Fibroblast of skin of scalp (primary cell): ENCODE measurements at regions not wholly inside any gene's neighbourhood (a gene's known extent, or its start where the extent isn't known, plus 50 kb on each side); places are given as distances from the start of the nearest gene placed in this dataset.
A peak's percentile ranks its signal among the peaks of the same experiment; 100 is the strongest.
"Not testable (repeated sequence)": the region's sequence is repeated elsewhere in the genome, so short reads cannot be mapped to it uniquely, and the experiment has no call there.

Experiments used
- DNase-seq: peaks from one replicate; pipeline ENCODE4 v3.0.0-alpha.2; 2013

- DNase-seq, result no peak
These were observed 1028.9 kb upstream of the INTU start for GRCh38 chr4:126603825-126604224.

DNA sequence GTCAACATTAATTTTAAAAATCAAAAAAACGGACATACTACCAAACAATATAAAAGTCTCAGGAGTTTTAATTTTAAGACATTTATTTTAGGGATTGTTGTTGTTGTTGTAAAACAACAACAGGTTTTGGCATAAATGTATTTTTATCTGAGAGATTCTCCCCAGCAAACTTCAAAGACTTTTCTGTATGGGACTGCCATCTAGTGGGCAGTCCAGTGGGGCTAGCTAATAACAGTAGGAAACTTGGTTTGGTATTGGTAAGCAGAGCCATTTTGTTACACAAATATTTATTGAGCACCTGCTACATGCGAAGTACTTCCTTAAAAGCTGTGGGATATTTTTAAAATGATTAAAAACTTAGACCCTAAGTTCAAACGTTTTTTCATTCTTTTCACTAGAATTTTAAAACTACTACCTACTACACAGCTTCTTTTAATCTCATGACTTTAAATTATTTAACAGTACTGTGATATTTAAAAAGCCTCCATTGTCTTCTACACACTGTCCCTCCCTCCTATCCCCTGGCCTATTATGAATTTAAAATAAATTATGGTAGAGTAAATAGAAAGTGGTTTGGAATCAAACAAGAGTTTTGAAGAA lies 1028.4 kb upstream of the INTU start:
- peak; percentile 55 for DNase-seq

DNA sequence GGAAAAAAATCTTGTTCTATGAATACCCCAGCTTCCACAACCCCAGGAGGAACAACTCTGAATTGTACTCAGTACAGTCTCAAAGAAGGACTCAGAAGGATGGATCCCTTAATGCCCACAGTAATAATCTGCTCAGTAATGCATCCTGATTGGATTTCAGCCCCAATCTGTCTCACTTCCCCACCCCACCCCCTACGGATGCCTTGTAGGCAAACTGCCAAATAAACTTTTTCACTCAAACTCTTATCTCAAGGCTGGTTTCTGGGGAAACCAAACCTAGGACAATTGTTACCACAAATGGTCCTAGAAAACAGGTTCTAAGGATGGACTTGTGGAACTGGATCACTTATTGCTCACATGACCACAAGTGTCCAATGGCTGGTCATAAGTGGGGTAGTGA lies 1021.8 kb upstream of the INTU start:
- DNase-seq, result no peak

- peak; percentile 29 for DNase-seq
These were observed 1020.9 kb upstream of the INTU start for GRCh38 chr4:126611900-126612299.

DNA sequence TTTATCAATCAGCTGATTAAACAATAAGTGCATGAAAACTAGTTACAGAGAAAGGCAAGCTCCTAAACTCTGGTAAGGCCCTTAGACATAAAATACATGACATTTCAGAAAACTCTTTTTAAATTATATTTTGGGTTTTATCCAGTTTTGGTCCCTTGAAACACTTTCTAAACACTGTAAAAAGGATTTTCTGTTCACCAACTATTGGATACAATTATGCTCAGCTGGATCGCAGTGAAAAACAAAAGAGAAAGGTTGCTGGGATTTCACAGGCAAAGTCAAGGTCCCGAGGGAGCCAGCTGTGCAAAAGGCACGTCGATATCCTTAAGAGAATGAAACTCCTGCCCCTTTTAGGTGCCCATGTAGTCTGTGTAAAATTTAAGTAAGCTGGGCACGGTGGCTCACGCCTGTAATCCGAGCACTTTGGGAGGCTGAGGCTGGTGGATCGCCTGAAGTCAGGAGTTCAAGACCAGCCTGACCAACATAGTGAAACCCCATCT lies 1018.4 kb upstream of the INTU start:
- DNase-seq, result no peak

DNA sequence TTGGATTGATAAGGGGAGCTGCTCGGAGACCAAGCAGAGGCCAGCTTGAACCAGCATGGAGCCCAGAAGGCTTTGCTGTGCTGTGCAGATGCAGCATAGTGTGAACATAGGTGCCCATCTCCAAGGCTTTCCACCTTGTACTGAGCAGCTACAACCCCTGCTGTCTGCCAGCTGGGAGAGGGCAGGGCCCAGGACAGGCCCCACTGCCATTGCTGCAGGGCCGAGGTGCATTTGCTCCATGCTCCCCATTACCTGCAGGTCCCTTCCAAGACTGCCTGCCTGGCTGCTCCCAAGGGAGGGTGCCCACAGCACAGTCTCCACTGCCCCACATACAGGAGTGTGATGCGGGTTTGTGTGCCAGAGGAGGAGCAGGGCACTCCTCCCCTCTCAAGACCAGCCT lies 1016.0 kb upstream of the INTU start:
- DNase-seq, result no peak

- DNase-seq, result peak; percentile 55
These were observed 1005.5 kb upstream of the INTU start for GRCh38 chr4:126627255-126627654.

GRCh38 chr4:126628933-126629332 lies 1003.8 kb upstream of the INTU start:
- no peak for DNase-seq

DNA sequence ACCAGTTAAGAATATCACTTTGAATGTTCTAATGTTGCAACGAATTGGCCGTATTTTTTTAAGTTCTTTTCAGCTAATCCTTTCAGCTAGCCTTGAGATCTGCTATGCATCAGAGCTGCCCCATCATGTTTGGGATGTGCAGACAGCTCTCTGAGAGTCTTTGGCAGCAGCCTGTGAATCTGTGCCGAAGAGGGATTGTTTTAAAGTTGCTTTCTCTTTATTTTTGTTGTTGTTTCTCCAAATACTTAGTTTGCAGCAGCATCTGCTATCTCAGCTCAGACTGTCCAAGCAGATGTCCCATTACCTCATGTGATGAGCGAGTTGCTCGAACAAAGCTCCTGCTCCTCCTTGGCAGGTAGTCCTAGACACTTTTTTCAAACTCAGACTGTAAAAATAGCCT lies 1002.5 kb upstream of the INTU start:
- no peak for DNase-seq

DNA sequence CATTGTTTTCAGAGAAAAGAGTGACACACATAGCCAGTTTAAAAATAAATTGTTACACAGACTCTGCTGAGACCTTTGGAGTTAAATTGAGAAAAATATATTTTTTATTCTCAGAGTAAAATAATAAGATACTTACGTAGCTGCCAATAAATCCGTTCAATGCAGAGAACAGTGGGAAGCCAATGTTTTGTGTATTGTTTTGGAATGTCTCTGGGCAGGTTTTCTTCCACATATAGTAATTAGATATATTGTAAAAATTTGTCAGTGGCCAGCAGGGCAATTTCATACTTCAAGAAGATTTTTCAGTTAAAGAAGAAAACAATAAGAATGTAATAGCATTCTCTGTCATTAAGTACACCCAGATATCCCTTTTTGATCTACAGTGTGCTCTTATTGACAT lies 999.5 kb upstream of the INTU start:
- DNase-seq, result no peak

DNA sequence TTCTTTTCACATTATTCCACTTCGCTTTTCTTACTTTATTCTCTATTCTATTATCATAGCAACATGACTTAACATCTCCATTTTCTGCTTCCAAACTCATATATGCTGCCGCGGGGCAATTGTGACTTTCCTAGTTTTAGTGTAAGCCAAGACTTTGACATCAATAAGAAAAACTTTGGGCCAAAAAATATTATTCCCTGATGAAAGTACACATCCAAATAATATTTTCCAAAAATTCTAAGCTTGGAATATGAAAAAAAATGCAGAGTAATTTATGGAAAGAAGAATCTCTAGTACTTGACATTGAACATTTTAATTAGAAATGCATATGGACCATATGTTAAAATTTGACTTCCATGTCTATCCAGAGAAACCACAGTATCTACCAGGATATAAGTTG lies 995.1 kb upstream of the INTU start:
- no peak for DNase-seq

DNA sequence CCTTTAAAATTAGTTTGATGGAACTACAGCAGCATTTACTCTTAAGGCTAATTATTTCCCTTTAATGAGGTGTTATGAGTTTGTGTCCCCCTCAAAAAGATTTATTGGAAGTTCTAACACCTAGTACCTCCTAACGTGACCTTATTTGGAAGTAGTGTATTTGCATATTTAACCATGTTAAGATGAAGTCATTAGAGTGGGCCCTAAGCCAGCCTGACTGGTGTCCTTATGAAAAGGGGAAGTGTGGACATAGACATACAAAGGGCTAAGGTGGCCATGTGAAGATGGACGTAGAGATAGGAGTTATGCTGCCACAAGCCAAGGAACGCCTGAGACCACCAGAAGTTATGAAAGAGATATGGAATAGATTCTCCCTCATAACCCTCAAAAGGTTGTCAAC lies 985.4 kb upstream of the INTU start:
- DNase-seq, result no peak

DNA sequence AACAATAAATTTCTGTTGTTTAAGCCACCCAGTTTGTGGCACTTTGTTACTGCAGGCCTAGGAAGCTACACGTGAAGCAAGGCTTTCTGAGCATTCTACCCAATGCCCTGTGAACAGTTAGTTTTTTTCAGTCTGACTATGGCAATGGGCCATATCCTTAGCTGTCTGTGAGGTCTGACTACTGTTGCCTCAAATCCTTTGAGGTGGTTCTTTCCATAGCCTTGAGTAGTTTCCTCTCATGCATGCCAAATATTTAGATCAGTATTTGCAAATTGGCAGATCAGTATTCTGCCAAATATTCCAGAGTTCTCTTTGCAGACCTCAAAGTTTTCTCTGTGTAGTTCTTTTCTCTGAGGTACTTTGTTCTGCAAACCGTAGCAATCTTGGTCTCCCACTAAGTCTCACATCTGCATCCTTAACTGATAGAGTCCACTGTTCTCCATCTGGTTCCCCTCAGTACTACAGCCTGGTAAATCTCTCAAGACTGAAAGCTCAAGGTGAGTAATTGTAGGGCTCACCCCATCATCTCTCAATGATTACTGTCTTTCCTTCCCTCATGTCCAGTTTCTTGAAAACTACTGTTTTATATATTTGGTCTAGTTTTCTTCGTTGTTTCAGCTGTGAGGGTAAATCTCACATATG lies 984.9 kb upstream of the INTU start:
- DNase-seq, result peak; percentile 64

- no peak for DNase-seq
These were observed 974.3 kb upstream of the INTU start for GRCh38 chr4:126658411-126658810.

DNA sequence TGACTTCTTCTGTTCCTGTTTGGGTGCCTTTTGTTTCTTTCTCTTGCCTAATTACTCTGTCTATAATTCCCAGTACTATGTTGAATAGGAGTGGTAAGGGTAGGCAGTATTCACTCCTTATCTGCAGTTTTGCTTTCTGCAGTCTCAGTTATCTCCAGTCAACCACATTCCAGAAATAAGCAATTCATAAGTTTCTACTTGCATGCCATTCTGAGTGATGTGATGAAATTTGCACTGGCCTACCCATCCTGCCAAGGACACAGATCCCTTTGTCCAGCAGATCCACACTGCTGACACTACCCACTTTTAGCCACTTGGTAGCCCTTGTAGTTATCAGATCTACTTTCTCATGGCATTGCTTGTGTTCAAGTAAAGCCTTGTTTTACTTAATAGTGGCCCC lies 971.6 kb upstream of the INTU start:
- DNase-seq, result peak; percentile 24

- DNase-seq, result no peak
These were observed 967.9 kb upstream of the INTU start for GRCh38 chr4:126664839-126665238.

- DNase-seq, result not testable (repeated sequence)
These were observed 962.7 kb upstream of the INTU start for GRCh38 chr4:126670038-126670437.

GRCh38 chr4:126678618-126679017 lies 954.1 kb upstream of the INTU start:
- DNase-seq, result no peak

DNA sequence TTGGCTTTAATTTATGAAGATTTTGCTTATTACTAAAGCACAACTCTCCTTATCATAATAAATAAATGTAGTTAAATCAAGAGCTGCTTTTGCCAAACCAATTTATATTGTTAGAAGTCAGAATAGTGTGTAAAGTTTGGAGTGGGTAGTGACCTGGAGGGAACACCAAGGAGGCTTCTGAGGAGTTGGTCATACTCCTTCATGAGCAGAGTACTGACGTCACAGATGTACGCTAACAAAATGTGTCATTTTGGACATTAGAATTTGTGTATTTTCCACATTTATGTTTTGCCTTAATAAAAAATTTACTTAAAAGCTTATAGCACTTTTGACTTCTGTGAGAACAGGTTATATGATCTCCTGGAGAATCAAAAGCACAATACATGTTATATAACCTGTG lies 953.5 kb upstream of the INTU start:
- DNase-seq, result no peak

DNA sequence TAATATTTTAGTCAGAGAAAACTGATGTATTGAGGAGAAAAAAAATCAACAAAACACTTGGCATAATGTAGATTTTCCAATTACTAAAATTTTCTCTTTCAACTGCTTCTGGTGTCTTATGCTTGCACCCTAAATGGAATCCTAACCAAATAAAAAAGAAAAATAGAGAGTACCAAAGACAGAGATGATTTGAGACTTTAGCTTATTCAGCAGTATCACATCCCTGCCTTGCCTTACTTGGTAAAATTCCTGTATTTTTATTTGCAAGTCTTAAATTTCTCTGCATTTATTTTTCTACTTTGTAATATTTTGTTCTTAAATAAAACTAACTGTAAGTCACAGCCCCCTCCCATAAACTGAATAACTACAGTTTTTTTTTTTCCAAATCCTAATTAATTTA lies 950.5 kb upstream of the INTU start:
- DNase-seq, result no peak

DNA sequence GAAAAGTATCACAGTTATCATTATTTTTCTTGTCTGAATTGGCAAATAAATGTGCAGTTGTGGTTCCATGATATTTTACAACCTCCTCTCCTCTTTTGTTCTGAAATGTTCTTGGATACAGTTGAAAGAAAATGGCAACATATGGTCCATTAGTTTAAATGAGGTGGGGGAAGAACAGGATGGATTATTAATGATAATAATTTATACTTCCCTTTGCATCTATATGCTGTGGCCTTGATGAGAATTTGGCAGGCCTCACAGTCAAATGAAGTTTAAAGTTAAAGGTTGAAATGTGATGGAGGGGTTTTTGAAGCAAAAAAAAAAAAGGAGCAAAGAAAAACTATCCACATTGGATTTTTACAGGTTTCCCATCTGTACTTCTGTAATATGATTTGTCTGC lies 946.3 kb upstream of the INTU start:
- no peak for DNase-seq

- no peak for DNase-seq
These were observed 945.0 kb upstream of the INTU start for GRCh38 chr4:126687655-126688358.

DNA sequence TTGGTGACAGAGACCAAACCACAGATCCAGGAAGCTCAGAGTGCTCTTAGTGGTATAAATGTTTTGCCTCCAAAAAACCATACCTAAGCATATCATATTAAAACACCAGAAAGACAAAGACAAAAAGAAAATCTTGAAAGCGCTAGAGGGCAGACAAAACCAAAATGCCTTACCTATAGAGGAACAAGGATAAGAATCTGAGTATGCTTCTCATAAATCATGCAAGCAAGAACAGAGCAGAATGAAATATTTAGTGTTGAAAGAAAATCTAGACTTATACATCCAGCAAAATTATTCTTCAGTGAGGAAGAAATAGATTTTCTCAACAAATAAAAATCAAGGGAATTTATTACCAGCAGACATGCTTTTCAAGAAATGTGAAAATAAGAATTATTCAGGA lies 941.0 kb upstream of the INTU start:
- no peak for DNase-seq

GRCh38 chr4:126697748-126698147 lies 935.0 kb upstream of the INTU start:
- peak; percentile 73 for DNase-seq
